ENCODE measurements at regions not wholly inside any gene's neighbourhood (a gene's known extent, or its start where the extent isn't known, plus 50 kb on each side); places are given as distances from the start of the nearest gene placed in this dataset.

DNA sequence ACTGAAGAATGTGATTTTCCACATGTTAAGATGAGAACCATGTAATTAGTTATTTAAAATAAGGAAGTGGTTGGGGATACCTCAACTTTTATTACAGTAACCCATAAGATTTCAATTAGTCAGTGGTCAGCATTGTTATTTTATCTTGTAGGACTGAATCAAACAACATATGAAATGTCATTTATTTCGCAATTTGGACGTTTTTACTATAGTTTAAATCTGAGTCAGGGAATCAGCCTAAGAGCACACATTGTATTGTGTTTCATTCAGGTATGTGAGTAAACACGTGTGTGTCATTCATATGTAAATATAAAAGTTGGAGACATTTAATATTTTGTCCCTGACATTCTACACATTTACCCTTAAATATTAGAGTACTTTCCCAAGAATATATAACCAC is 1418.7 kb downstream of the GRIK2 start:
- no peak for TF ChIP-seq REST (IDR thresholded peaks at IDR 0.05; ENCODE audit: low read depth, low read length)
- no peak for TF ChIP-seq POLR2AphosphoS5 (IDR thresholded peaks at IDR 0.05; ENCODE audit: low read depth, low read length)
- TF ChIP-seq, protein P1, sequence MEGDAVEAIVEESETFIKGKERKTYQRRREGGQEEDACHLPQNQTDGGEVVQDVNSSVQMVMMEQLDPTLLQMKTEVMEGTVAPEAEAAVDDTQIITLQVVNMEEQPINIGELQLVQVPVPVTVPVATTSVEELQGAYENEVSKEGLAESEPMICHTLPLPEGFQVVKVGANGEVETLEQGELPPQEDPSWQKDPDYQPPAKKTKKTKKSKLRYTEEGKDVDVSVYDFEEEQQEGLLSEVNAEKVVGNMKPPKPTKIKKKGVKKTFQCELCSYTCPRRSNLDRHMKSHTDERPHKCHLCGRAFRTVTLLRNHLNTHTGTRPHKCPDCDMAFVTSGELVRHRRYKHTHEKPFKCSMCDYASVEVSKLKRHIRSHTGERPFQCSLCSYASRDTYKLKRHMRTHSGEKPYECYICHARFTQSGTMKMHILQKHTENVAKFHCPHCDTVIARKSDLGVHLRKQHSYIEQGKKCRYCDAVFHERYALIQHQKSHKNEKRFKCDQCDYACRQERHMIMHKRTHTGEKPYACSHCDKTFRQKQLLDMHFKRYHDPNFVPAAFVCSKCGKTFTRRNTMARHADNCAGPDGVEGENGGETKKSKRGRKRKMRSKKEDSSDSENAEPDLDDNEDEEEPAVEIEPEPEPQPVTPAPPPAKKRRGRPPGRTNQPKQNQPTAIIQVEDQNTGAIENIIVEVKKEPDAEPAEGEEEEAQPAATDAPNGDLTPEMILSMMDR (IDR thresholded peaks at IDR 0.05) = no peak
- TF ChIP-seq RCOR1 (IDR thresholded peaks at IDR 0.05; ENCODE audit: low read length) = no peak
- no peak for TF ChIP-seq GABPA (IDR thresholded peaks at IDR 0.05; ENCODE audit: low read depth)
- no peak for TF ChIP-seq RAD21 (IDR thresholded peaks at IDR 0.05; ENCODE audit: low read length)
- no peak for TF ChIP-seq MEF2A (IDR thresholded peaks at IDR 0.05; ENCODE audit: borderline replicate concordance, low read depth)
- TF ChIP-seq USF1 (IDR thresholded peaks at IDR 0.05; ENCODE audit: borderline replicate concordance, low read depth) = no peak
- no peak for TF ChIP-seq TAF1 (IDR thresholded peaks at IDR 0.05; ENCODE audit: borderline replicate concordance, low read depth, low read length)
- no peak for TF ChIP-seq FOXJ3 (CRISPR knock-in tag; IDR thresholded peaks at IDR 0.05)
